GM12878 (cell line): ENCODE measurements at regions not wholly inside any gene's neighbourhood (a gene's known extent, or its start where the extent isn't known, plus 50 kb on each side); places are given as distances from the start of the nearest gene placed in this dataset.

Source experiments
- ATAC-seq: fragments of 200-7000 bp; cut with Tn5 transposase; 3 replicates; pipeline ENCODE4 v1.9.1; 2020; ENCODE audit warnings: mild to moderate bottlenecking, moderate library complexity
- BruUV-seq: library from RNA; stranded (reverse); fragments of 400-500 nt; replicated peaks from 2 replicates; lab custom pipeline; 2021; lab: Mats Ljungman, UMichigan
- CTCF ChIA-PET: fragments of 300-600 bp; sonication (Branson Sonifier 250); formaldehyde crosslinking; extraction: SDS; loops from one replicate; lab custom pipeline; 2021; ENCODE audit warnings: inconsistent platforms; lab: Yijun Ruan, JAX
- POLR2A ChIA-PET: fragments of 350-600 bp; formaldehyde crosslinking; extraction: SDS; loops from one replicate; lab custom pipeline; 2021; ENCODE audit warnings: inconsistent platforms; lab: Charles Lee
- RAD21 ChIA-PET: fragments of 300-600 bp; sonication (Branson Sonifier 250); formaldehyde crosslinking; loops from one replicate; lab custom pipeline; 2023; ENCODE audit warnings: antibody characterized with exemption; ENCODE audit not compliant: unreplicated experiment; lab: Charles Lee
- SMC1A ChIA-PET: fragments of 300-600 bp; sonication (Branson Sonifier 250); formaldehyde crosslinking; loops from one replicate; lab custom pipeline; 2023; ENCODE audit not compliant: unreplicated experiment, uncharacterized antibody; lab: Charles Lee
- DNase-seq: peaks from one replicate; pipeline ENCODE4 v3.0.0-alpha.2; 2011; ENCODE audit warnings: low read depth, low spot score
- FAIRE-seq: peaks from 3 replicates; lab custom pipeline; 2011; peaks lifted over from hg19 to GRCh38; lab: Jason Lieb, UNC
- H2AFZ ChIP-seq: 2 replicates; pipeline ENCODE4 v1.6.0; 2011; ENCODE audit warnings: low read depth, low read length, control low read depth; ENCODE audit not compliant: control insufficient read depth
- H3K27ac ChIP-seq: 2 replicates; pipeline ENCODE4 v1.5.1; 2011; ENCODE audit warnings: control low read depth; ENCODE audit not compliant: control insufficient read depth, insufficient read depth
- H3K27me3 ChIP-seq, 2 experiments: replicated peaks in 1 of 2; 2 replicates each; pipeline versions ENCODE4 v1.6.0 to v1.6.1; 2011; ENCODE audit warnings: low read length in 1 of 2; ENCODE audit not compliant: control insufficient read depth in 2 of 2, insufficient read depth in 2 of 2
- H3K36me3 ChIP-seq, 2 experiments: 2 replicates each; pipeline ENCODE4 v1.5.1; 2011; ENCODE audit warnings: low read length in 1 of 2; ENCODE audit not compliant: control insufficient read depth in 2 of 2, insufficient read depth in 2 of 2
- H3K4me1 ChIP-seq: 2 replicates; pipeline ENCODE4 v1.6.1; 2011; ENCODE audit warnings: mild to moderate bottlenecking, low read length, moderate library complexity, mixed read lengths; ENCODE audit not compliant: control insufficient read depth, insufficient read depth
- H3K4me2 ChIP-seq: 2 replicates; pipeline ENCODE4 v1.6.0; 2011; ENCODE audit warnings: control low read depth; ENCODE audit not compliant: control insufficient read depth, insufficient read depth
- H3K4me3 ChIP-seq: fragments of 200-600 bp; sonication (generic); 2 replicates; pipeline ENCODE4 v1.5.1; 2016
- H3K79me2 ChIP-seq: 2 replicates; pipeline ENCODE4 v1.6.0; 2011; ENCODE audit warnings: low read length; ENCODE audit not compliant: control insufficient read depth, insufficient read depth
- H3K9ac ChIP-seq: 2 replicates; pipeline ENCODE4 v1.8.0; 2011; ENCODE audit warnings: low read length, control low read depth, mixed read lengths; ENCODE audit not compliant: control insufficient read depth, insufficient read depth
- H3K9me3 ChIP-seq: replicated peaks from 3 replicates; pipeline ENCODE4 v1.5.1; 2011; ENCODE audit warnings: mild to moderate bottlenecking, low read length; ENCODE audit not compliant: control insufficient read depth, insufficient read depth
- H4K20me1 ChIP-seq: 2 replicates; pipeline ENCODE4 v1.6.0; 2011; ENCODE audit not compliant: control insufficient read depth, insufficient read depth
- CBX3 ChIP-seq: fragments of 200-600 bp; sonication (generic); IDR thresholded peaks from 2 replicates; pipeline ENCODE4 v1.6.1; 2016; ENCODE audit warnings: low read depth, borderline replicate concordance
- JUNB ChIP-seq: IDR thresholded peaks from 2 replicates; pipeline ENCODE4 v1.6.1; 2016; ENCODE audit warnings: antibody characterized with exemption, mild to moderate bottlenecking
- RBBP5 ChIP-seq: fragments of 200-600 bp; sonication (generic); conservative IDR thresholded peaks from 2 replicates; pipeline ENCODE4 v1.6.1; 2016
- RFX5 ChIP-seq: IDR thresholded peaks from 2 replicates; pipeline ENCODE4 v1.6.1; 2011; ENCODE audit warnings: low read depth, low read length, improper control_type of control experiment
- SP1 ChIP-seq: IDR thresholded peaks from one replicate; pipeline ENCODE4 v1.6.1; 2011; ENCODE audit warnings: low read depth, low read length
- TARDBP ChIP-seq: IDR thresholded peaks from 2 replicates; pipeline ENCODE4 v1.6.1; 2016; ENCODE audit warnings: borderline replicate concordance
- in situ Hi-C: fragments of 300-500 bp; cut with MboI; formaldehyde crosslinking; loops from 9 replicates; pipeline ENCODE4 v1.14.3; 2018; ENCODE audit warnings: mixed read lengths
- intact Hi-C: fragments of 100-400 bp; cut with micrococcal nuclease; formaldehyde crosslinking; loops from one replicate; pipeline ENCODE4 v1.14.2; 2022; ENCODE audit not compliant: unreplicated experiment
- TF ChIP-seq, protein P1 (sequence below): IDR thresholded peaks from 2 replicates; pipeline ENCODE4 v1.6.1; 2011; ENCODE audit warnings: borderline replicate concordance, low read depth, mild to moderate bottlenecking, moderate library complexity, mixed read lengths, low read length; ENCODE audit not compliant: insufficient read depth; ENCODE audit errors: extremely low read length
- TF ChIP-seq, protein P2 (sequence below), 3 experiments: IDR thresholded peaks in 2 of 3; conservative IDR thresholded peaks in 1 of 3; 2 replicates each; pipeline ENCODE4 v1.5.1; 2011; ENCODE audit warnings: low read depth in 3 of 3, low read length in 3 of 3, mild to moderate bottlenecking in 3 of 3, control low read depth in 2 of 3, moderate library complexity in 2 of 3, inconsistent platforms in 1 of 3, mixed read lengths in 1 of 3; ENCODE audit not compliant: control insufficient read depth in 2 of 3, insufficient read depth in 1 of 3; ENCODE audit errors: extremely low read depth in 1 of 3

DNA sequence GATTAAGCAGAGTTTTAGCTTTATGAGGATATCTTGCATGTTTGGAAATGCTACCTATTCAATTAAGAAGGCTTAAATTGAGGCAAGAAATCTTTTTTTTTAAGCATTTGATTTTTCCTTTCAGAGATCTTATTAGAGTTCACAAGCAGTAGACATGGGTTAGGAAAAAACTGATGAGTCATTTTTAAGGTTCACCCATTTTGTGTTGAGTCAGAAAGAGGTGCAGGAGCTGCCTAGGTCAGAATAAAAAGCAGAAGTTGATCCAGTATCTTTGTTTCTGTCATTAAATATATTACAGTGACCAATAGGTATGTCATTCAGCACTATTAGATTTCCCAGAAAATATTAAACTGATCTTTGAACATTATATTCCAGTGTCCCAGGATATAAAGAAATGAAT is 306.8 kb downstream of the LMBRD1 start:
- FAIRE-seq = no peak
- Histone ChIP-seq H3K4me1 (no peaks in the 10 kb centered on the region), H3K36me3 (no peaks in the 10 kb centered on the region), H3K9ac (no peak overlapping the region), H3K4me3 (no peak overlapping the region), H3K27ac (no peak overlapping the region), H3K9me3 (no peaks in the 10 kb centered on the region; the same call in 2 of the 3 replicates), H4K20me1 (no peaks in the 10 kb centered on the region), H3K79me2 (no peaks in the 10 kb centered on the region), H3K27me3 (no peaks in the 10 kb centered on the region), H3K4me2 (no peak overlapping the region), H2AFZ (no peak overlapping the region)
- SMC1A ChIA-PET = no interaction called here
- RAD21 ChIA-PET = no interaction called here
- no peak for DNase-seq
- in situ Hi-C loops = no loop called here
- no TSS peak for BruUV-seq
- intact Hi-C loops = no loop called here
- no peak for ATAC-seq
- TF ChIP-seq SP1 (no peak), JUNB (peak; percentile 60), RFX5 (no peak), RBBP5 (no peak)
- TF ChIP-seq, protein P1, sequence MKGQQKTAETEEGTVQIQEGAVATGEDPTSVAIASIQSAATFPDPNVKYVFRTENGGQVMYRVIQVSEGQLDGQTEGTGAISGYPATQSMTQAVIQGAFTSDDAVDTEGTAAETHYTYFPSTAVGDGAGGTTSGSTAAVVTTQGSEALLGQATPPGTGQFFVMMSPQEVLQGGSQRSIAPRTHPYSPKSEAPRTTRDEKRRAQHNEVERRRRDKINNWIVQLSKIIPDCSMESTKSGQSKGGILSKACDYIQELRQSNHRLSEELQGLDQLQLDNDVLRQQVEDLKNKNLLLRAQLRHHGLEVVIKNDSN = no peak
- POLR2A ChIA-PET = no interaction called here
- CTCF ChIA-PET = interaction anchor here (0.7 kb wide), 1 partner anchor 539 kb away, joined by 3 read pairs; no protein-coding TSS in a partner anchor

DNA sequence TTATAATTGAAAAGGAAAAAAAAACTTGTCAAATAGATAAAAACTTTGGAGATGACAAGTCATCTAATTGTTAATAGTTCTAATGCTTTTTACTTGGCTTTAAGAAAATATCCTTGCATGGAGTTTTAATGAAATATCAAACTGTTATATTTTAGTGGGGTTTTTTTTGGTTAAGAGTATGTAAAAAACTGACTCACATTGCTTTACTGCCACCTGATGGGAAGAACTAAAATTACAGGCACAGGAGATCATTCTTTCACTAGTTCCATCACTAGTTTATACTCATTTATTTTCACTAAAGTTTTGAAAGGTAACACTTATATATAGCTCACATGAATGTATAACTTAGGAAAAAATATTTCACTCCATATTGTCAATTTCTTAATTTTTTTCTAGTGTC is 309.1 kb downstream of the LMBRD1 start:
- FAIRE-seq (no peak), ATAC-seq (no peak)
- POLR2A ChIA-PET = no interaction called here
- Histone ChIP-seq H3K9ac (no peak overlapping the region), H3K79me2 (no peaks in the 10 kb centered on the region)
- TF ChIP-seq, protein P2, sequence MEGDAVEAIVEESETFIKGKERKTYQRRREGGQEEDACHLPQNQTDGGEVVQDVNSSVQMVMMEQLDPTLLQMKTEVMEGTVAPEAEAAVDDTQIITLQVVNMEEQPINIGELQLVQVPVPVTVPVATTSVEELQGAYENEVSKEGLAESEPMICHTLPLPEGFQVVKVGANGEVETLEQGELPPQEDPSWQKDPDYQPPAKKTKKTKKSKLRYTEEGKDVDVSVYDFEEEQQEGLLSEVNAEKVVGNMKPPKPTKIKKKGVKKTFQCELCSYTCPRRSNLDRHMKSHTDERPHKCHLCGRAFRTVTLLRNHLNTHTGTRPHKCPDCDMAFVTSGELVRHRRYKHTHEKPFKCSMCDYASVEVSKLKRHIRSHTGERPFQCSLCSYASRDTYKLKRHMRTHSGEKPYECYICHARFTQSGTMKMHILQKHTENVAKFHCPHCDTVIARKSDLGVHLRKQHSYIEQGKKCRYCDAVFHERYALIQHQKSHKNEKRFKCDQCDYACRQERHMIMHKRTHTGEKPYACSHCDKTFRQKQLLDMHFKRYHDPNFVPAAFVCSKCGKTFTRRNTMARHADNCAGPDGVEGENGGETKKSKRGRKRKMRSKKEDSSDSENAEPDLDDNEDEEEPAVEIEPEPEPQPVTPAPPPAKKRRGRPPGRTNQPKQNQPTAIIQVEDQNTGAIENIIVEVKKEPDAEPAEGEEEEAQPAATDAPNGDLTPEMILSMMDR (IDR thresholded peaks at IDR 0.05 in 2 of 3, conservative IDR thresholded peaks at IDR 0.05 in 1 of 3; ENCODE audit: control insufficient read depth in 2 of 3, extremely low read depth in 1 of 3, insufficient read depth in 1 of 3, low read depth in 3 of 3, low read length in 3 of 3) = peak; percentile 14 to 39 (median 19); a peak in 4 of 6 replicates
- TF ChIP-seq TARDBP (no peak), CBX3 (no peak)
- TF ChIP-seq, all 136 proteins: peak for 1
- Histone ChIP-seq H2AFZ (no peak overlapping the region), H3K4me3 (no peak overlapping the region), H3K4me1 (no peaks in the 10 kb centered on the region), H4K20me1 (no peaks in the 10 kb centered on the region), H3K4me2 (no peak overlapping the region), H3K27me3 (no peaks in the 10 kb centered on the region), H3K9me3 (no peaks in the 10 kb centered on the region), H3K27ac (no peak overlapping the region), H3K36me3 (no peaks in the 10 kb centered on the region)
- ChIA-PET CTCF (no interaction called here), SMC1A (no interaction called here), RAD21 (no interaction called here)
- intact Hi-C loops = no loop called here
- BruUV-seq = no TSS peak
- in situ Hi-C loops = no loop called here
- no peak for DNase-seq
